ENCODE measurements at regions not wholly inside any gene's neighbourhood (a gene's known extent, or its start where the extent isn't known, plus 50 kb on each side); places are given as distances from the start of the nearest gene placed in this dataset.

DNA sequence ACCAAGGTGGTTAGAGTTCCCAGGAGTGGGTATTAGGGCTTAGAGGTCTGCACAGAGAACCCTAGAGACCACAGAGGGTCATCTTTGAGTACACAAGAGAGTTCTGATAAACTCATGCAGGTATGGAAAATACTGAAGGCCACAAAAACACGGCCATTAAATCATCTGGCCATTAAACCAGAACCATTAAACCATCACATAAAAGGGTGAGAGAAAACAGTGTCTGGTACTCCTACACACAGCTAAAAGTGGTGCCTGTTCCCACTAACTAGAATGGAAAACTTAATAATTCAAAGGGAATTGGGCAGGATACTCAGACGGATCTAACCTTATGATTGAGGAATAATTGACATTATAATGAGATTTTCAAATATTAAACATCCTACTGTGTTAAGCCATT, 679.4 kb downstream of the TNS3 start:
- Histone ChIP-seq H3K9me3 (replicated peaks in 1 of 11) (peaks cover 0 to 27% (median 9%) of the 10 kb centered on the region in 11 experiments; a peak in 11 of 22 replicates), H3K27ac (no peak overlapping the region), H3K4me1 (peaks cover 0 to 6% (median 5%) of the 10 kb centered on the region in 10 experiments; a peak in 8 of 20 replicates), H3K4me3 (no peak overlapping the region), H3K9ac (no peak overlapping the region), H3K4me2 (no peak overlapping the region), H3K27me3 (no peaks in the 10 kb centered on the region), H3K36me3 (no peaks in the 10 kb centered on the region), H4K20me1 (no peaks in the 10 kb centered on the region)
- no peak for TF ChIP-seq Cebpa-rat (IDR thresholded peaks at IDR 0.05)

- peaks cover 0 to 37% (median 9%) of the 10 kb centered on the region in 11 experiments; a peak in 11 of 22 replicates for H3K9me3 ChIP-seq (replicated peaks in 1 of 11)
- no peak overlapping the region for H3K27ac ChIP-seq
- H3K4me1 ChIP-seq, result peaks cover 0 to 6% (median 5%) of the 10 kb centered on the region in 10 experiments; a peak in 8 of 20 replicates
- H3K4me3 ChIP-seq, result no peak overlapping the region
- no peaks in the 10 kb centered on the region for H4K20me1 ChIP-seq
- H3K4me2 ChIP-seq, result no peak overlapping the region
- no peaks in the 10 kb centered on the region for H3K27me3 ChIP-seq
- H3K36me3 ChIP-seq, result no peaks in the 10 kb centered on the region
- no peak for TF ChIP-seq Cebpa-rat (IDR thresholded peaks at IDR 0.05)
- no peak overlapping the region for H3K9ac ChIP-seq
Measured at GRCh38 chr7:46900312-46901263, 681.3 kb downstream of the TNS3 start.

- H3K4me2 ChIP-seq, result no peak overlapping the region
- no peak for TF ChIP-seq Cebpa-rat (IDR thresholded peaks at IDR 0.05)
- H3K4me1 ChIP-seq, result peaks cover 0 to 6% (median 5%) of the 10 kb centered on the region in 10 experiments; a peak in 8 of 20 replicates
- no peak overlapping the region for H3K4me3 ChIP-seq
- H4K20me1 ChIP-seq, result no peaks in the 10 kb centered on the region
- H3K36me3 ChIP-seq, result no peaks in the 10 kb centered on the region
- H3K27ac ChIP-seq, result no peak overlapping the region
- H3K9ac ChIP-seq, result no peak overlapping the region
- H3K9me3 ChIP-seq (replicated peaks in 1 of 11), result peaks cover 0 to 39% (median 9%) of the 10 kb centered on the region in 11 experiments; a peak in 11 of 22 replicates
- H3K27me3 ChIP-seq, result no peaks in the 10 kb centered on the region
Measured at GRCh38 chr7:46897381-46897780, 684.5 kb downstream of the TNS3 start.

GRCh38 chr7:46886669-46887374, 695.1 kb downstream of the TNS3 start:
- no peak overlapping the region for H3K27ac ChIP-seq

DNA sequence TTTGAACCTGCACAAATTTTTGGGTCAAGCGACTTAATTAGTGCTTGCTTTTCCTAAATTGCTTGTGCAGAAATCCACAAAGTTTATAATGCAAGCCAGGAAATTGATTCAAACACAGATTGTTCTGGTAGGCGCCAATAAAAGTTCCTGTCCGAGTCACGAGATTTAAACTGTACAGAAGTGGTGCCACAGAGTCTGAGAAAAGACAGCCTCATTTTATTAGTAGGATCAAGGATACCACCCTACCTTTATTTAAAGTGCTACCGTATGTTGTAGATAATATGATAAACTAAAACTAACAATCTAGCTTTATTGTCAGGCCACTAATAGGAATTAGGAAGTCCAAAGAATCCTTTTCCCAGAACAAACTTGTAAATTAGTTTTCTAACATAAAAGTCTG, 696.7 kb downstream of the TNS3 start:
- H3K4me3 ChIP-seq, result no peak overlapping the region
- no peaks in the 10 kb centered on the region for H3K4me1 ChIP-seq

More at GRCh38 chr7:46886669-46887374, 695.1 kb downstream of the TNS3 start:
- Histone ChIP-seq H3K4me3 (no peak overlapping the region), H3K36me3 (no peaks in the 10 kb centered on the region; a peak in 1 of 22 replicates), H3K4me1 (no peaks in the 10 kb centered on the region), H3K27me3 (no peaks in the 10 kb centered on the region), H4K20me1 (no peaks in the 10 kb centered on the region), H3K4me2 (no peak overlapping the region), H3K9me3 (replicated peaks in 1 of 11) (peaks cover 0 to 23% (median 7%) of the 10 kb centered on the region in 11 experiments; a peak in 10 of 22 replicates), H3K9ac (no peak overlapping the region)
- TF ChIP-seq Cebpa-rat (IDR thresholded peaks at IDR 0.05), result peak in 1 of 11 experiments; percentile 12; a peak in 1 of 22 replicates

DNA sequence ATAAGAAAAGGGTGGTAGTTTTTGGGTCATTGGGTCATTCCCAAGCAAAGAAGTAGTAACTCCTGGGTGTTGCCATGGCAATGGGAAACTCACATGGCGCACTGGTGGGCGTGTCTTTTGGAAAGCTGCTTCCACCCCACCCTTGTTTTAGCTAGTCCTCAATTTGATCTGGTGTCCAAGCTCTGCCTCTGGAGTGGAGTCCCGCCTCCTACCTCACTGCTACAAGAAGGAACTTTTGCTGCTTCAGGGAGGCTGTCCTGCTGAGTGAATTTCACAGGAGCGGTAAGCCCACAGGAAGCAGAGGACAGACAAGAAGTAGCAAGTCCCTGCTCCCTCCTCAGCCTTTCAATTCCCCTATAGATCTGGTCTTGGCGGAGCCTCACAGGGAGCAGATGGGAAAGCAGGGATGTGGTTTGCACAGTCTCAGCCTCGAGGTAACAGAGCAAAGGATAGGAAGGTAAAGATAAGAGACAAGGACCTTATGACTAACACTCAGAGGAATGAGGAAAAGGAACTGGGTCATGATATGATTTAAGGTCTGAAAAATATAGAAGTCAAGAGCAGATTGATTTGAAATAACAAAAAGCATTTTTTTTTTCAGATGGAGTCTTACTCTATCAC, 700.3 kb downstream of the TNS3 start:
- Histone ChIP-seq H3K27me3 (no peaks in the 10 kb centered on the region), H3K9me3 (replicated peaks in 1 of 11) (peaks cover 0 to 6% (median 0%) of the 10 kb centered on the region in 11 experiments; a peak in 1 of 22 replicates), H3K4me2 (no peak overlapping the region), H3K36me3 (no peaks in the 10 kb centered on the region), H3K4me1 (no peaks in the 10 kb centered on the region), H3K27ac (no peak overlapping the region), H3K4me3 (no peak overlapping the region), H3K9ac (no peak overlapping the region), H4K20me1 (no peaks in the 10 kb centered on the region)
- TF ChIP-seq Cebpa-rat (IDR thresholded peaks at IDR 0.05), result no peak

More for the DNA sequence above, 696.7 kb downstream of the TNS3 start:
- Histone ChIP-seq H3K9me3 (replicated peaks in 1 of 11) (peaks cover 0 to 16% (median 6%) of the 10 kb centered on the region in 11 experiments; a peak in 8 of 22 replicates), H3K27me3 (no peaks in the 10 kb centered on the region), H3K27ac (no peak overlapping the region), H3K9ac (no peak overlapping the region), H4K20me1 (no peaks in the 10 kb centered on the region), H3K4me2 (no peak overlapping the region), H3K36me3 (no peaks in the 10 kb centered on the region)
- no peak for TF ChIP-seq Cebpa-rat (IDR thresholded peaks at IDR 0.05)

- Histone ChIP-seq H4K20me1 (no peaks in the 10 kb centered on the region), H3K4me2 (no peak overlapping the region), H3K27ac (no peak overlapping the region), H3K4me3 (no peak overlapping the region), H3K9me3 (replicated peaks in 1 of 11) (peaks cover 0 to 6% (median 0%) of the 10 kb centered on the region in 11 experiments; a peak in 1 of 22 replicates), H3K27me3 (no peaks in the 10 kb centered on the region), H3K9ac (no peak overlapping the region), H3K36me3 (no peaks in the 10 kb centered on the region), H3K4me1 (no peaks in the 10 kb centered on the region)
- no peak for TF ChIP-seq Cebpa-rat (IDR thresholded peaks at IDR 0.05)
Measured at GRCh38 chr7:46880508-46881196, 701.3 kb downstream of the TNS3 start.

DNA sequence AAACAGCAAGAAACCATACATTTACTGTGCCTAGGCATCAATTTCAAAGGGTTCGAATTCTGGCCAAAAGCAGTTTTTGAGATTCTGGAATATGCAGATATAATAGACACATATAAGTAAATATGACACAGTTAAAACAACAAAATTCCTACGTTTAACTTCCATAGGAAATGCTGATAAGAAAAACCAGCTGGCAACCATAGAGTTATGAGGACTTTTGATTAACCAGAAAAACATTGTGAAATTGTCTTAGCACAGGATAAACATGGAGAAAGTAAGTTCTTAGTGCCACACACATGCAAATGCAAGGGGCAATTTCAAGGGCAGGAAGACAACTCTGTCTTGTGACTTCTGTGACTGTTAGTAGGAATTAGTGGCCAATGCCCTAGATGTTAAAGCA, 702.1 kb downstream of the TNS3 start:
- Histone ChIP-seq H3K36me3 (no peaks in the 10 kb centered on the region), H3K27ac (no peak overlapping the region), H3K4me2 (no peak overlapping the region), H3K27me3 (no peaks in the 10 kb centered on the region), H3K4me3 (no peak overlapping the region), H4K20me1 (no peaks in the 10 kb centered on the region), H3K9me3 (replicated peaks in 1 of 11) (peaks cover 0 to 6% (median 0%) of the 10 kb centered on the region in 11 experiments; a peak in 1 of 22 replicates), H3K9ac (no peak overlapping the region), H3K4me1 (no peaks in the 10 kb centered on the region)
- no peak for TF ChIP-seq Cebpa-rat (IDR thresholded peaks at IDR 0.05)
